Retinal pigment epithelial cell (primary cell): ENCODE measurements at regions not wholly inside any gene's neighbourhood (a gene's known extent, or its start where the extent isn't known, plus 50 kb on each side); places are given as distances from the start of the nearest gene placed in this dataset.
A peak's percentile ranks its signal among the peaks of the same experiment; 100 is the strongest.

Experiments
- DNase-seq: peaks from one replicate; pipeline ENCODE4 v3.0.0-alpha.2; 2010; ENCODE audit warnings: low read depth
- H3K4me3 ChIP-seq: 2 replicates; pipeline ENCODE4 v1.5.1; 2011; ENCODE audit warnings: mild to moderate bottlenecking, low read length, control low read depth, moderate library complexity
- CTCF ChIP-seq: conservative IDR thresholded peaks from 2 replicates; pipeline ENCODE4 v1.5.1; 2011; ENCODE audit warnings: low read depth, low read length, control low read depth, inconsistent platforms

DNA sequence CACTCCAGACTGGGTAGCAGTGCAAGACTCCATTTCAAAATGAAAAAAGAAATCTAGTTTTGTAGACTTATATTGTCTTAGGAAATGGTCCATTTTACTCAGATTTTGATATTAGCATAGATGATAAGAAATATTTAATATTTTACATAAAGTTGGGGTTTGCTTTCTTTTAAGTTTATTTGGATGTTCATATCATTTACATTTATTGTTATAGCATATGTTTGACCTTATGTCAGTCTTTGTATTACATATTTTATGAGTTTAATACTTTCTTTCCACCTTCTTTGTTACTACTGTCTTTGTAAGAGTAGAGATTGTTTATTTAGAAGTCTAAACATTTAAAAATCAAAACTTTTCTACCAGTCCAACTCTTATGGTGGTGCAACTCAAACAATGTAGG is 162.7 kb upstream of the OTX2 start:
- TF ChIP-seq CTCF = no peak
- H3K4me3 ChIP-seq = no peak overlapping the region
- DNase-seq = no peak

GRCh38 chr14:56964895-56965294 is 154.6 kb upstream of the OTX2 start:
- H3K4me3 ChIP-seq = peak overlapping the region; percentile 19
- no peak for TF ChIP-seq CTCF
- peak; percentile 80 for DNase-seq

DNA sequence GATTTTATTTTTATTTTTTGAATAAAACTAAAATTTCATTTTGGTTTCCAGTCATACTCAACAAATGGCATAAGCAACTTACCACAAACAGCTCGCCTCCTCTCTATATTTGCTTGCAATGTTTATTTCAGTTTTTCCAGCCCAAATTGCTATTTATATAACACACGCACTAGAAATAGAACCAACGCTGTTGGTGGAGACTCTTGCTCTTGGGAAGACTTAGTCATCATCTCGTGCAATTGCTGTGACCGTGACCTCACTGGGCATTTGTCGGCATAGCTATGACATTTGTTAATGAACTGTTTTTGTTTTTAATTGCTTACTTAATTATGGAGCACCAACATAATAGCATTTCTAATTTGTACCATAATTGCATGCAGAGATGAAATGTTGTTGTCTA is 153.1 kb upstream of the OTX2 start:
- no peak overlapping the region for H3K4me3 ChIP-seq
- no peak for TF ChIP-seq CTCF
- no peak for DNase-seq

GRCh38 chr14:56962444-56963080 is 152.3 kb upstream of the OTX2 start:
- no peak overlapping the region for H3K4me3 ChIP-seq
- DNase-seq = no peak
- no peak for TF ChIP-seq CTCF

- TF ChIP-seq CTCF = no peak
- no peak for DNase-seq
- no peak overlapping the region for H3K4me3 ChIP-seq
These were observed 149.6 kb upstream of the OTX2 start for GRCh38 chr14:56959869-56960268.

DNA sequence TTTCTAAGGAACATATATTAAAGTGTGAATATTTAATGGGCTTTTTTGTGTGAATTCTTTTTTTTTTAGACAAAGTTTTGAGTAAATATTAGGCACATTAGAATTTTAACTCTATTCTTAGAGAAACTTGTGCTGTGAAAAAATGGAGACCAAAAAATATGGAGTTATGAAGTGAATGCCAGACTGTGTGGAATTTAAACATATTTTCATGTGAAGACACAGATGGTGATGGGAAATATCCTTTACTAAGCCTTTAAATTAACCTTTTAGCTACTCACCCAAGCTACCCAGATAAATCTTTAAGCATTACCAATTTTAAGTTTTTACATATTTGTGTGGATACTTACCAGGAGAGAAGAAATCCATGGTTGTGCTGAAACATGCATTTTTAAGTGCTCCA is 148.8 kb upstream of the OTX2 start:
- TF ChIP-seq CTCF = no peak
- DNase-seq = no peak
- H3K4me3 ChIP-seq = no peak overlapping the region

DNA sequence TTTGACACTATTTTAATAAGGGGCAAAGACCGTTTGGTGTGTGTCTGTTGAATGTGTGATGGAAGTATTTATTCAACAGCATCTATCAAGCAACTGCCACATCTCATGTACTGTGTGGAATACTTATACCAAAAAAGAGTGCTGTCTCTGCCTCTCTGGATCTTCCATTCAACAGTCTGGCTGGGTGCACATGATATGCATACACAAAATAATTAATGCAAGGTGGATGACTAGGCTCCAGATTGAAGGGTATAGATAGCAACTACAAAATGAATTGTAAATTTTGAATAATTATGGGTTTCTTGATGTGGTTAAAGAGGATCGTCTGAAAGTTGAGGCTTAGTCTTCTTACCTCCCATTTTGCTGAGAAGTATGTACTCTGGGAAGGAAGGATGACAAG is 145.9 kb upstream of the OTX2 start:
- TF ChIP-seq CTCF = no peak
- DNase-seq = no peak
- no peak overlapping the region for H3K4me3 ChIP-seq
